Tongue (tissue), 1 donor: ENCODE measurements at regions not wholly inside any gene's neighbourhood (a gene's known extent, or its start where the extent isn't known, plus 50 kb on each side); places are given as distances from the start of the nearest gene placed in this dataset.
"Not testable (repeated sequence)": the region's sequence is repeated elsewhere in the genome, so short reads cannot be mapped to it uniquely, and the experiment has no call there.

ENCODE experiments used
- DNase-seq: peaks from one replicate; pipeline ENCODE4 v3.0.0-alpha.2; 2015

DNA sequence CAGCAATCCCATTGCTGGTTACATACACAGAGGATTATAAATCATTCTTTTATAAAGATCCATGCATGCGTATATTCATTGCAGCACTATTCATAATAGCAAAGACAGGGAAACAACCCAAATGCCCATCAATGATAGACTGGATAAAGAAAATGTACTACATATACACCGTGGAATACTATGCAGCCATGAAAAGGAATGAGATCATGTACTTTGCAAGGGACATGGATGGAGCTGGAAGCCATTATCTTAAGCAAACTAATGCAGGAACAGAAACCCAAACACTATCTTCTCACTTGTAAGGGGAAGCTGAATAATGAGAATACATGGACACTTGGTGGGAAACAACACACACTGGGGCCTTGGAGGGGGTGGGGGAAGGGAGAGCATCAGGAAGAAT lies 529.7 kb downstream of the TBC1D32 start:
- DNase-seq: no peak

DNA sequence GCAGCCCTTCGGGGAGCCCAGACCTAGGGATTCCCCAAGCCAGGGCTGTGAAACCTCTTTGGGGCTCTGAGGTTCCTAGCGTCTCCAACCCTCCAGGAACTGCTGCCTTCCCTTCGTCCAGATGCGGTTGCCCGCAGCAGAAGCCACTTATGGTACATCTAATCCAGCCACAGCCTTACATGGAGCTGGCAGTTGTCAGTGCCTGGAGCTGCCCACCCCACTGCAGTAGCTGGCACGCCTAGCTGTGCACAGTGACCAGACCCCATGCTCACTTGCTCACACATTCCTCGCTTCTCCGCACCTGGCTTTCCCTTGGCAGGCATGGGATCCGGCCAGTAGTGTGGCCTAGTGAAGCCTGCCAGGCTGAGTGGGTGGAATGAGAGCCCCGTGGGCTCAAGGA lies 547.6 kb downstream of the TBC1D32 start:
- DNase-seq: no peak

DNA sequence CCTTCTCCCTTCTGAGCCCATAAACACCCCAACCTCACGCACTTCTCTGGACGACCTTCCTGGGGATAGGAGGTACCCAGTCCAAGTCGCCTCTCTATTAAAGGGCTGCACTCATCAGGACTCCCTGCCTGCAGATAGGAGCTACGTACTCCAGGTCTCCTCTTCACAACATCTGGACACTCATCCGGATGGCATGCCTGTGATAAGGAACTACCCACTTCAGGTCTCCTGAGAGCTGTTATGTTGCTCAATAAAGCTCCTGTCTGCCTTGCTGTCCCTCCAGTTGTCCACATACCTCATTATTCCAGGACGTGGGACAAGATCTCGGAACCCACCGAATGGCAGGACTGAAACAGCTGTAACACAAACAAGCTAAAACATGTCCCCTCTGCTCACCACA lies 548.0 kb downstream of the TBC1D32 start:
- DNase-seq: no peak

DNA sequence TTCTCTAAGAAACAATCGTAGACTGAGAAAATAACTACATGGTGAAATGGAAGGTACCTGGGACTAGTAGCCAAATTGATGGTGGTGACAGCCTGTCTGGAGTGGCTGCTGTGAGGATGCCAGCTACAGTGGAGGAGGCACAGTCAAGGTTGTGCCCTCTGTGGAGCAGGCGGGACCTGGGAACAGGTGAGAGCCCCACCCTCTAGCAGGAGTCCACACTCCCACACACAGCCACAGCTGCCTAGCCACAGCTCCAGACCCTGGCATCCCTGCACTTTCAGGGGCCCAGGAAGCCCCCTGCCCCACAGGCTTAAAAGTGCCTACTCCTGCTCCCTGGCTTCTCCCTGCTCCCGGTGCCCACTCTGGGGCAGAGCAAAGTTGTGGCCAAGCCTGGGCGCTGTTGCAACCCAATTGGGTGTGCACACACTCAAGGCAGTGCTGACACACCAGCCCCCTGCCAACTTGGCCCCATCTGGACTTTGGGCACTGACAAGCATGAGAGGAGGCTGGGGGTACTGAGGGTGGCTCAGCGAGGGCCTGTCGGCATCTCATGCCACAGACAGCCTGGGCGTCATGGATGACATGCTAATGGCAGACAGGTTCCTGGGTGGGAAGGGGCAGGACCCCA lies 548.7 kb downstream of the TBC1D32 start:
- DNase-seq: no peak

DNA sequence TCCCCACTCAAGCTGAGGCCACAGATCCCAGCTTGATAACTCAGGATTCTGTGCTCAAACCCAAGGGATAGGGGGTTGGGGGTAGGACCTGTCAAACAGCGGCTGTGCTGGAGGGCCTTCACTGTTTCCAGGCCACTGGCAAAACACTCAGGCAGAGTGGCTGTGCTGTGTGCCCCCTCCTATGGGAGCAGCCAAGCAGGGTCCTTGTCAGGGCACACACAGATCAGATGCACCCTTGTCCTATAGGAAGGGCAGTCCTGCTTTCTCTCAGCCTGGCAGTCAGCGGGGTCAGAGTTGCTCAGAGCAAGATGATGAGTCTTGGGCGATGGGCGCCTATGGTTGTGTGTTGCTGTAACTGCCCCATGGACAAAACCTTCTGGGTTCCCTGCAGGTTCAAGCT lies 554.8 kb downstream of the TBC1D32 start:
- no peak for DNase-seq

DNA sequence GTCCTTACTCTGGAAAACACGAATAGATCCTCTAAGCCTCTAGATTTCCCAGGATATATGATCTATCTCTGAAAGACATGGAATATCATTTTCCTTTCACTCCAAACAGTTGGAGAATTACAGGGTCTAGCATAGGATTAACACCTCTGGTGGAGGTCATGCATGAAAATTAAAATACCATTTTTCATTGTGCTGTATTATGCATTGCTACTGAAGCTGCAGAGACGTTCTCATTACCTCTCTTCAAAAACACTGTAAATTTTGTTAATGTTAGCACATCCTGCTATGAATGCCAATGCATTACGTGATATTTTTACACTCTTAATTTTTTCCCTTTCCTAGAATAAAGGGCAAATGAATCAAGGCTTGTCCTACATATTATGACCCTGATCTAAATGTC lies 558.6 kb downstream of the TBC1D32 start:
- peak; percentile 15 for DNase-seq

DNA sequence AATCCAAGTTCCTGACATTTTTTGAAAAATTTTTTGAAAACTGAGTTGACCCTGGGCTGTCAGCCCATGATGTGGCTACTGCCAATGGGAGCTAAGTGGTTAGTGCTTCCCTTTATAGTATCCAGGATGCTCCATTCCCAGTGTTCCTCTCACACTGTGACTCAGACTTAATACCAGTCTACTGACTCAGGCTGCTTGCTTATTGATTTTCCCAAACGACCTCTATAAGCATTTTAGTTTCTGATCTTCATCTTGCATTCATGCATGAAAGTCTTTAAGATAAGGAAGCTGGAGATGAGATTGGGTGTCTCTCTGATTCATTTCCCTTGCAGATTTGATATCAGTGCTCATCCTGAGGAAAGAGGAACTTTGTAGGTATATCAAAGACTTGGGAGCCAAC lies 560.0 kb downstream of the TBC1D32 start:
- no peak for DNase-seq

DNA sequence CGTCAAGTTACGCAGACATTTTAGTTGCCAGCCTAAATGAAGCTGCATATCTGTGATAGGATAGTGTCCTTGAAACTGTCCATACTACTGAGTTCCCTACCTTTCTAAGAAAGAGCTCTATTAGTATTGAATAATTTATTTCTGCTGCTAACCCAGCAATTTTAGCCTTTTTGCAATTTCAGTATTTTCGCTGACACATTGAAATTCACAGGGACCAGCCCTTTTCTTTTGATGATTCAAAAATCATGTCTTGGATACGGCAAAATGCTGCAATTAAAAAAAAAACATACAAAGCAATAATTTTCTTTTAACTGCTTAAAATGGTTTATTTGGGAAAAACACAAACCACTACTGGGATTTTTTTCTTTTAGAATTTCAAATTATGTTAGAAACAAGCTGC lies 563.3 kb downstream of the TBC1D32 start:
- DNase-seq: no peak

DNA sequence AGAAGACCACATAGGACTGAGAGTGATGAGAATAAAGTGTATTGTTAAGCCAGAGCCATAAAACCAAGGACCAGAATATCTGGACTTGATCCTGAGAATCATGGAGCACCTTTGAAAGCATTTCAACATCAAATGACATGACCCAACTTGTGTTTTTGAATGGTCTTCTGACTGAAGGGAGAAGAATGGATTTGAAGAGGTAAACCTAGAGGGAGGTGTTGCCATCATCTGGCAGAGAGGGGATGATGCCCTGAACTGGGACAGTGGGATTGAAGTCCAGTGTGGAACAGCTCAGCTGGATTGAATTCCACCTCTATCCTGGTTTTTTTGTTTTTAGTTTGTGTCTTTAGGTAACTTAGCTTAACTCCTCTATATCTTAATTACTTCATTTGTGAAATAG lies 570.0 kb downstream of the TBC1D32 start:
- DNase-seq: no peak

DNA sequence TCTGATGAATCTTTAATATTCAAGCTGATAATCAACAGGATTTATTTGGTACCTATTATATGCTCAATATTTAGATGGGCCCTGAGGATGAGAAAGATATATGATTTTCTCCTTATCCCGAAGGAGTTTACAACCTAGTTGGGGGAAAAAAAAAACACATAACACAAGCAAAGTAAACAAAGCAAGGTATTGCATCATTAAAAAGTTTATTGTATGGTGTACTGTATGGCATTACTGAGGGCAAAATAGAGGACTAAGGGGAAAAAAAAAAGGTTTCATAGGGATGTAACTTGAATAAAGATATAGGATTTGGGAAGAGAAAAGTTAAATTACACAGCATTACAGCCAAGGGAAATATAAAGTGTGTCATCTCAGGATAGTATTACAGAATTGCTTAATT lies 574.7 kb downstream of the TBC1D32 start:
- DNase-seq: no peak

DNA sequence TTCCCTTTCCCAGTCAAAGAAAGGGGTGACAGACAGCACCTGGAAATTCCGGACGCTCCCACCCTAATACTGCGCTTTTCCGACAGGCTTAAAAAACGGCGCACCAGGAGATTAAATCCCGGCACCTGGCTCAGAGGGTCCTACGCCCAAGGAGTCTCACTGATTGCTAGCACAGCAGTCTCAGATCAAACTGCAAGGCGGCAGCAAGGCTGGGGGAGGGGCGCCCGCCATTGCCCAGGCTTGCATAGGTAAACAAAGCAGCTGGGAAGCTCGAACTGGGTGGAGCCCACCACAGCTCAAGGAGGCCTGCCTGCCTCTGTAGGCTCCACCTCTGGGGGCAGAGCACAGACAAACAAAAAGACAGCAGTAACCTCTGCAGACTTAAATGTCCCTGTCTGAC lies 585.7 kb downstream of the TBC1D32 start:
- not testable (repeated sequence) for DNase-seq

DNA sequence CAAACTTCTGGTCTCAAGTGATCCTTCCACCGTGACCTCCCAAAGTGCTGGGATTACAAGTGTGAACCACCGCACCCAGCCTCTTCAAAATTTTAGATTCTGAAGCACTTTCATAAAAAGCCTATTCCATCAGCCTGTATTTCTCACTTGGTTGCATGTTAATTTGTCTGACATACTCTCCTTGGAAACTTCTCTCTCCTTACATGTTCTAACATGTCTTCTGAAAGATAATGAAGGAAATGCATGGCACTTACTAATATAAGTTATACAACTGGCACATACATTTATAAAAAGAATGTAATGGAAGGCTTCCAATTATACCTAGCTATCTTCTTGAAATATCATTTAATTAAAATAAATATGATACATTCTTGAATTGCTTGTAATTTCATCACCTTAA lies 597.5 kb downstream of the TBC1D32 start:
- no peak for DNase-seq

DNA sequence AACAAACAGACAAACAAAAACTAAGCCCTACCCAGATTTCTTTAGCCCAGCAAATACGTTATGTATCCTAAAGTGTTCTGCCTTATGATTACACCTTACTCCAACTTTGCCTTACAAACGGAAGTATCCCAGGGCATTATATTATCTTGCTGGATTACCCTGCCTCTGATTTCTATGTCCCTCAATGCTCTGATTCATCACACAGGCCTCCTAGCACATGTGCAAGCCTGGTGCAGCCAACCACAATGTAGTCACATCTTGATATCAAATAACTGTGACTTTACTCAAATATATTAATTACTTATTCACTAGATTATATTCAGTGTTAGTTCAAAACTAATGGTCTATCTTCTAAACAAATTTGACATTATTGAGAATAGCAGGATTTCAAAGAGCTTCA lies 598.6 kb downstream of the TBC1D32 start:
- DNase-seq: no peak

DNA sequence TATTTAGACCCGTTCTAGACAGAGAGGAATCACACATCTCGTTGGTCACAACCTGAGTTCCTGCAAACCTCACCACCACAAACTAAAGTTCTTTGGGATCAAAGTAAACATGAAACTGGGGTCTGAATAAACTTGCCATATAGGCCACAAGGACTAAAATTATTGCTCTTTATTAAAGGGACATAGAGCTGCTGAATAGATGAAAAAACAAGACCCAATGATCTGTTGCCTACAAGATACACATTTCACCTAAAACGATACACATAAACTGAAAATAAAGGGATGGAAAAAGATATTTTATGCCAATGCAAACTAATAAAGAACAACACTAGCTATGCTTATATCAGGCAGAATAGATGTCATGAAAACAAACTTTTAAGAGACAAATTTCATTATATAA lies 623.0 kb downstream of the TBC1D32 start:
- DNase-seq: no peak

DNA sequence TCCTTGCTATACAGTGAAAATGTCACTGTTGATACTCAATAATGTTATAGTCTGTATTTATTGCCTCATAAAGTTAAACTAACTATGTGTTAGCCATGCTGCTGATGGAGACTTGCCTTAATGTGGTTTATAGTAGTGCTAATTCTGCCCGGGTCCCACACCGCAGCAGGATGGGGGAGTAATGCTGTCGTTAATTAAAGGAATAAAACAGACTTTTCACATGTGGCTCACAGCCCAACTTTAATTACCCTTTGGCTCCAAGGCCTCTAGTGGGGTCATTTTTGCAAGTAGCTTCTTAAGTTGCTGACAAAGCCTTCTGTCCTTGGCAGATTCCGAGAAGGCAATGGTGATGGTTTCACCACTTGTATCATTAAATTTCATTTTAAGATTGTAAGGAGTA lies 634.3 kb downstream of the TBC1D32 start:
- DNase-seq: no peak

DNA sequence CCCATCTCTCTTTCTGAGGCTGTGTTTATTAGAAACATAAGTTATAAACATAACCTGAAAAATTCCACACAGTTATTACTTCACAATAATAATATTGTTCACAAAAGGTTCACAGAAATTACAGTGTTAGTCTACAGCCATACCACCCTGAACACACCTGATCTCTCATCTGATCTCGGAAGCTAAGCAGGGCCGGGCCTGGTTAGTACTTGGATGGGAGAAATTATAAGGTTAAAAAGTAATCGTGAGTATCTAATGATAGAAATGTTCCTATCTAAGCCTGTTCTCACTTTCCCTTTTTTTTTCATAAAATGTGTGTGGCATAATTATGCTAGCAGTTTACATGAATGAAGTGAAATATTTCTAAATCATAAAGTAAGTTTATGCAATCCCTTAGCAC lies 647.8 kb downstream of the TBC1D32 start:
- DNase-seq: no peak

DNA sequence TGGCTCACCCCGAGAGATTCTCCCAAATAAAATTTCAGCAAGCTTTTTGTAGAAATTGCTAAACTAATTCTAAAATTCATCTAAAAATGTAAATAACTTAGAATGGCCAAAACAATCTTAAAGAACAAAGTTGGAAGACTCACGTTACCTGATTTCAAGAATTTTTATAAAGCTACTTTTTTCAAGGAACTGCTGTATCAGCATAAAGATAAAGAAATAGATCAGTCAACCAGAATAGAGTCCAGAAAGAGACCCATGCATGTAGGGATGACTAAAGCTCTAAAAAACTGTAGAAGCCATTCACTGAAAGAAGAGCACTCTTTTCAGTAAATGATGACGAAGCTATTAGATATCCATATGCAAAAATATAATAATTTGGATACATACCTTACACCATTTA lies 652.1 kb downstream of the TBC1D32 start:
- no peak for DNase-seq

DNA sequence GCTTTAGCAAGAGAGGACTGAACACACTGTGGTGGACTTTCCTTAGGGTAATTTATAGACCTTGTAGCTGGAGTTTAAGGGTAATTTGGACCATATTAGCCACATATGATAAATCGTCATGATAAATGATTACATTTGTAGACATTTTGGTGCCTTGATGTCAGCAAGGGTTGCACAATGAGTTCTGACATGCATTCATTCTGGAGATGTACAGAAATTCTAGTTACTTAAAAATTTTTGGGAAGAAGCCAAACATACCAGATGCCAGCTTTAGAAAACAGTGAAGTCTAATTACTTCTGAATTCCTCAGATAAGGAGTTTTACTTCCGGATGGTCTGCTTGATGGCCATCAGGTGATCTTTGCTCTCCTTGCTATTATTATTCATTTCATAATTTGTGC lies 653.1 kb downstream of the TBC1D32 start:
- DNase-seq: no peak

DNA sequence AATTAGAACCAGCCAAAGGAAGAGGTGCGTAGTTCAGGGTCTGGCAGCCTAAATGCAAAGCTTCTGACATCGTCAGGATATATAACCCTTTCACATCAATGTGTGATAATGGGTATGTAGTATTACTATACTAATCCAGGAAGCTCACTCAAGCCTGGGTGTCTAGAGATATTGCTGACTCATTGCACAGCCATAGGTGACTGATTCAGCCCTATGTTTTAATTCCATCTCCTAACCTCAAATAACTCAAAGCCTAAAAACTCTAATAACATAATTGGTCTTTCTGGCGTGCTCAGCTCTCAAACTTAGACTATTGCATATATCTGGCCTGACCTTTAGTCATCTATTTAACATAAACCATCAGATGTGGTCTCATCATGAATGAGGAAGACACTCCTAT lies 658.4 kb downstream of the TBC1D32 start:
- no peak for DNase-seq

DNA sequence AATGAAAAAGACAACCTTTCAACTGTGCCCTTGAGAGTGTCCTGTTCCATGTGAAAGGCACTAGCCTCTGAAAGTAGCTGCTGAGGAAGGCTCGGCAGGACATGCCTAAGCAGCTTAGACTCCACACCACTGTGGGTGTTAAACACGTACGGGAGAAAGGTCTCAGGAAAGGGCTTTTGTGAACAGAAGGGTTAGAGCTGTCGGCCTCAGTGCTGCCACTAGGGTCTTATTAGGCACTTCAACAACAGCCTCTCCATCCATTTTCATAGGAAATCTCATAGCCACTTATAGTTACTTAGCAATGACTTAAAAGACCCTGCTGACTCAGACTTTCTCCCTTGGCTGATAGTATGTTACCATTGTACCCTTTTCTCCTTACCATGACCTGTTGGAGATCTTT lies 662.8 kb downstream of the TBC1D32 start:
- DNase-seq: no peak

DNA sequence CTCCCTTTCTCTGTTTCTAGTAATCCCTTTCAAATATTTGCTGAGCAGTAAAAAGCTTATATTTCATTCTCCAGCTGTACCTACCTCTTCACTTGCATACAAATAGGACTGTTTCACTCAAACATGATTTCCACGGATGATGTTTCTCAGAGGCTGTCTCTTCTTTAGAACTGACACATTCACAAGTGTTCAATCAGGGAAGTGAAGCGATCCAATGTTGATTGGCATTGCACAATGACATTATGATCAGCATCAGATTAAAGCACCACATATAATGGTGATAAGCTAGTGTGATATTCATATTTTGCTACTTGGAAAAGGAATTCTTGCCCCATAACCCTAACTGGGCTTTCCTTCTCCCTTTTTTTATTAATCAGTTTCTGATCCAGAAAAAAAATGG lies 681.8 kb downstream of the TBC1D32 start:
- no peak for DNase-seq

DNA sequence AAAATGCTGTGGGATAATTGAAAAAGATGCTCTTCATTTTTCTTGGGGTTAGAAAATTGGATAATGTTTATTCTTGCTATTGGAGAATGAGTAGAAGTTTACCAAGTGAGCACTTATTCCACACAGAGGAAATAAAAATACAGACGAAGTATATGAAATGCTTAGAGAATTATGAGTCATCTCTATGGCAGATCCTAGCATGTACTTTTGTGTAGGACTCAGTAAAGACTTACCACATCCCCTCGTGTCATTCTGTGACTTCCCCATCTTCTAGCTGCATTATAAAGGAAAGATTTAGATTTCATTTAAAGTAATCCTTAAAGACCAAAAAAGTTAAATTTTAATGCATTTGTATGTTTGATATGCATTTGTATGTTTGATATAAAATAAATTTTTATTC lies 685.6 kb downstream of the TBC1D32 start:
- DNase-seq: no peak

DNA sequence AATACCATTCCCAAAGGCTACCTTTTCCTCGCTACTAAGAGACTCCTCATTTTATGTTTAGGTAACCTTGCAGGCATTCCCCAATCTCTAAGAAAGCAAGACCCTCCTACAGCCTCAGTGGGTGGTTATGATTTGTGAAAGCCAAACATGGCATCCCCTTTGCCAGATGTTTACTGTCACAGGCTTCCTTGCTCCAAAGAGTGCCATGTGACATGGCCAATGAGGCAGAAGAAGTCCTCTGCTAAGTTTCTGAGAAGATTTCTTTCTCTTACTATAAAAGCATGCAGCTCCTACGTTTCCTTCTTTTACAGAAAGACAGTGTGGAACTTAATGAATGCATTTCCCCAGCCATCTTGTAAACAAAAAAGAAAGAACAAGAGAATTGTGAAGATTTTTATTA lies 688.2 kb downstream of the TBC1D32 start:
- DNase-seq: no peak

DNA sequence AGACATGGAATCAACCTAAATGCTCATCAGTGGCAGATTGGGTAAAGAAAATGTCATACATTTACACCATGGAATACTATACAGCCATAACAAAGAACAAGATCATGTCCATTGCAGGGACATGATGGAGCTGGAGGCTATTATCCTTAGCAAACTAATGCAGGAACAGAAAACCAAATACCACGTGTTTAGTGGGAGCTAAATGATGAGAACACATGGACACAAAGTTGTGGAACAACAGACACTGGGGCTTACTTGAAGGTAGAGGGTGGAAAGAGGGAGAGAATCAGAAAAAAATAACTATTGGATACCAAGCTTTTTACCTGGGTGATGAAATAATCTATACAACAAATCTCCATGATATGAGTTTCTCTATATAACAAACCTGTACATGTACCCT lies 701.3 kb downstream of the TBC1D32 start:
- no peak for DNase-seq

DNA sequence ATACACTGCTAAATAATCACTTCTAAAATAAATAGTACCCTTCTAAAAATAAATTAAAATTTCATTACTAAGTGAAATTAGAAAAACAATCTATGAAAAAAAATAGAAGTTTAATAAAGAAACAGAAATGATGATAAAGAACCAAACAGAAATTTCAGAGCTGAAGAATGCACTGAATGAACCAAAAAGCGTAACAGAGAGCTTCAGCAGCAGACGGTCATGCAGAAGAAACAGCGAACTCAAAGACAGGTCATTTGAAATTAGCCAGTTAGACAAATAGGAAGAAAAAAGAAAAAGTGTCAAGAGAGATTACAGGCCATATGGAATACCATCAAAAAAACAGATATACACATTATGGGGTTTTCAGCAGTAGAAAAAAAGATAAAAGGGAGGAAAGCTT lies 706.7 kb downstream of the TBC1D32 start:
- no peak for DNase-seq
